Right renal cortex interstitium (tissue), 3 donors: ENCODE measurements at regions not wholly inside any gene's neighbourhood (a gene's known extent, or its start where the extent isn't known, plus 50 kb on each side); places are given as distances from the start of the nearest gene placed in this dataset.
"Not testable (repeated sequence)": the region's sequence is repeated elsewhere in the genome, so short reads cannot be mapped to it uniquely, and the experiment has no call there.

ENCODE experiments used
- DNase-seq, 3 donors: peaks; one replicate each; pipeline ENCODE4 v3.0.0-alpha.2; 2013; ENCODE audit warnings: low read depth in 3 of 3, low spot score in 2 of 3

DNA sequence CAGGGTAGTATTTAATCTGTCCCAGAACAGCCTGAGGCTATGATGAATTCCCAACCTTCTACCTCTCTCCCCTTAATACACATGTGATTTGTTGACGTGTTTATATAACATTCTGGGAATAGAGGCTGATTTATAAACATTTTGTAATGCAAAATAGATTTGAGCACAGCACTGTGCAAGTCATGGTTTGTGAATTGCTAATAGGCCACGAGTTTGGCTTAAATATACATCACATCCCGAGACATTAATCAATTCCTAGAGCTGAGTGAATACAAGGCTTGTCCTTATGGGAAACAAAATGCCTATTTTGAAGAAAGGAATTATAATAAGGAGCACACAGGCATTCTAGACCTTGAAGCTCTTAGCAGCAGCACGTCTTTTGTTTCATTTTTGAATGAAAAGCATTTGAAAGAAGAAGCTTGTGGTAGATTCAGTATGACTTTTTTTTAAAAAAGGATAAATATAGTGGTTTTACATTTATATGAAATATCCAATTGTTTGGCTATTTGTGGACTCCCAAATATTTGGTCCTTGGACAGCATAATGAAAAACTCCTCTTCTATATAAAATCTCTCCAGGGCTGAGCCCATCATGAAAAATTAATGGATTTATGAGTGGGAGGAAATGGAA lies 116.4 kb downstream of the SLC17A6 start:
- no peak for DNase-seq

DNA sequence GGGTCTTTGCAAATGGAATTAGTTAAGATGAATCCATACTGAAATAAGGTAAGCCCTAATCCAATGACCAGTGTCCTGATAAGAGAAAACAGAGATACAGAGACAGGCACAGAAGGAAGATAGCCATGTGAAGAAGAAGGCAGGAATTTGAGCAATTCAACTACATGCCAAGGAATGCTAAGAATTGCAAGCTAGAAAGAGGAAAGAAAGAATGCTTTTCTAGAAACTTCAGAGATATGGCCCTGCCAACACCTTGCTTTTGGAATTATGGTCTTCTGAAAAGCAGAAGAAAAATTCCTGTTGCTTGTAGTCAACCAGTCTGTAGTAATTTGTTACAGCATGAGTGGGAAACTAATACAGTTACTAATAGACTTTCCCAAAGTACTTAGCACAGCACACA lies 111.3 kb downstream of the SLC17A6 start:
- no peak for DNase-seq

DNA sequence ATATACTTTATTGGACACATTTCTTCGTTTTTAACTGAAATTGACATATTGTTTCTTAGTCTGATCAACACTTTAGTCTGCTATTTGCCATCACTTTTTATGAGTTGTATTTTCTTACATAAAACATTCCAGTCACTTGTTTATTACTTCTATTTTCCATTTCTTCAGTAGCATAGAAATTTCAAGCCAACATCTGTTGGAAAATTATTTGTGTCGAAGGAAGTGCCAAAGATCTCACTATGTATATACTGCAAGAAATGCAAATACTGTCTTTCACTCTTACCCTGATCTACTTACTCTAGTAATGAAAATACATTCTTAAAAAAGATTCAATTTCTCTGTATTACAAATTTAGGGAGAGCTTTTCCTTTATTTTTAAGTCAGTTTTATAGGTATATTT lies 105.9 kb downstream of the SLC17A6 start:
- no peak for DNase-seq

DNA sequence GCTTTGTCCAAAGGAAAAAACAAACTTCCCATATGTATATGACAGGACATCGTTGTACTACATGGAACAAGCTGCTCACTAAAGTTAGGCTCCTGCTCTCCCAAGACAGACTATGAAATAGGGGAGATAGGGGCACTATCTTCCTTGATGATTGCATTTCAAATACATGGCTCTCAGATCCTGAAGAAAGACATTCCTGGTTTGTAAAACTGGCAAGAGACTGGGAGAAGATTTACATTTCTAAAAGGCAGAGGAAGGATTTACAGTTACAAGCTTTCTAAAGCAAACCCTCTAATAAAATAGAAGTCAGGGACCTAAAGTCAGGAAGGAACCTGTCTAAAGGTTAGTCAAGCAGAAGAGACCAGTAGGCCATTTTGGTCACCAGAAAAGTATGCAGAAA lies 103.7 kb downstream of the SLC17A6 start:
- DNase-seq: no peak

DNA sequence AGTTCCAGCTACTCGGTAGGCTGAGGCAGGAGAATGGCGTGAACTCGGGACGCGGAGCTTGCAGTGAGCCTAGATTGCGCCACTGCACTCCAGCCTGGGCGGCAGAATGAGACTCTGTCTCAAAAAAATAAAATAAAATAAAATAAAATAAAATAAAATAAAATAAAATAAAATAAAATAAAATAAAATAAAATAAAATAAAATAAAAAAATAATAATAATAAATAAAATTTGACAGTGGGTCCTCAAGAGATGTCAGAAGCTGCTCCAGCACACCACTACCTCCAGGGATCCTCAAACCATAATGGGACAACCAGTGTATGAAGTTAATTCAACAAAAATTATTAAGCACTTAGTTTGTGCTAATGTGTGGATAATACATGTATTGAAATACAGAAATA lies 97.4 kb downstream of the SLC17A6 start:
- not testable (repeated sequence) for DNase-seq

DNA sequence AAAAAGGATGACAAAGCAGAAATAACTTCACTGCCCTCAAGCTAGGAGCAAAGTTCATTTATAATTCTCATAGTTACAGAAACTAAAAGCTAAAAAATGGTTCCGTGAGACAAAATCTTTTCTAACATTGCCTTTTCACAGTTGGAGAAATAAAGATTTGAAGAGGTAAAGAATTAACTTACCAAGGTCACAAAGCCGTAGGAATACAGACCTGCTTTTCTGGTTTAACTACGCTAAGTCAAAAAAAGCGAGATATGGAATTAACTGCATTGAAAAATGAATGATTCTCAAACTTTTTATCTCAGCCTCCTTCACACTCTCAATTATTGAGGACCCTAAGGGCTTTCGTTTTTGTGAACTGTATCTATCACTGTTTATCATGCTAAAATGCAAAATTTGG lies 95.3 kb downstream of the SLC17A6 start:
- DNase-seq: no peak

DNA sequence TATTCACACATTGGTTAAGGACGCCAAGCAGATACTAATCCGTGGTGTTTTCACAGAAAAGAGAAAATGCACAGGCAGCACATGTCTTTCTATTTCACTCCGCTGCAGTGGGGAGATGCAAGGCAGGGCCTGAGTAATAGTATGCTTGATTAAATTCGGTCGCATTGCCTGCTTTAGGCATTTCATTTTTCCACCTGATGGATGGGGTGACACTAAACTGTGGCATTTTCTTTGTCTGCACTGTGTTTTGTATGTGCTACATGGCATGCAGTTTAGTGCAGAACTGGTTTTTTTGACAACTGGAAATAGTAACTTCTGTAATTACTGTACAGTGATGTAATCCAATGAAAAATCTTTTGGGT lies 94.9 kb downstream of the SLC17A6 start:
- DNase-seq: peak in 1 of 3 donors; percentile 31

DNA sequence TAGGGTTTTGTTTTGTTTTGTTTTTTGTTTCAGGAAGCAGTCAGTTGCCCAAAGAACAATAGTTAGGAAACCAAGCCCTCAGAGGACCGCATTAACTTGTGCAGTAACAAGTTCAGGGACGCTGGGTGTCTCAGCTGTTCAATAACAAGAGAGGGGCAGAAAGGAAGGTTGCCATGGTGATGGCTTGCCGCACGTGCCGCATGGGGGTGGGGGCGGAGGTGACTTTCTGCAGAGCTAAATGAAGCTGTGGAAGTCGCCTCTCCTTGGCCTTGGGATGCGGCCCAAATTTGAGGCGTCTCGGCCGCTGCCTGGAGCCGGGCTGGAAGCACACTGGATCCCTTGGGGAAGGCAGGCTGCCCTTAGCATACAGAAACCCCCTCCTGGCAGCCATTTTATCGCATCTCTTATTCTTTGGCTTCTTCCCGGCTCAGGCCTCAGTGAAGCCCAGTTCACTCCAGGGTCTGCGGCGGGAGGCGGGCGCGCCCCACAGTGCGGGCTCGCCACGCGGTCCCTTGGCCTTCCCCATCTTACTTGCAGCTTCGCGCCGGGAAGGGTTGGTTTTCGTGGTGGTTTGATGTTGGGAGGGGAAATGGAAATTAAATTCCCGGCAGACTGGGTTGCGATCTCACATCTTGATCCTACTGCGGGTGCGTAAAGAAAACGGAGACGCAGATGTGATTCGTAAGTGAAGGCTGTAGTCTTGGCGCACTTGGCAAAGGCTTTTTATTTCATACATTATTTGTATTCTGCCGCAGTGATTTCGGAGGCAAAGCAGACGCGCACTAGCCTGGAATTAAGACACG lies 94.3 kb downstream of the SLC17A6 start:
- DNase-seq: peak; percentile 53 to 64 (median 61)

DNA sequence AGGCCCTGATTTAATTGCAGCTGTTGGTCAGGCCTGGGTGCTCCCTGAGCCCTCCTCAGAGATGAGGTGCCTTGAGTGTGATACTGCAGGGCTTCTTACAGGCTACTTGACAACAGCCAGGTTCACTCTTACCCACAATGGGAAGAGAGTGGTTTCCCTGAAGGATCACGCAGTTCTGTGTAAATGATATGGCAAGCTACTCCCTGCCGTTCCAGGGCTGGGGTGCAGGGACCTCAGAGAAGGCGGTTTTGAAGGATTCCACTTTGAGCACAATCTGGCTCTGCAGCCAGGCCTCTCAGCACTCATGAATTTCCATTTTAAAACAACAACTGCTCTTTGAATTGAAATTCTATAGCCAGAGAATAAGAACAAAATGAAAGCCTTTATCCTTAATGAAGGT lies 92.9 kb downstream of the SLC17A6 start:
- DNase-seq: no peak

DNA sequence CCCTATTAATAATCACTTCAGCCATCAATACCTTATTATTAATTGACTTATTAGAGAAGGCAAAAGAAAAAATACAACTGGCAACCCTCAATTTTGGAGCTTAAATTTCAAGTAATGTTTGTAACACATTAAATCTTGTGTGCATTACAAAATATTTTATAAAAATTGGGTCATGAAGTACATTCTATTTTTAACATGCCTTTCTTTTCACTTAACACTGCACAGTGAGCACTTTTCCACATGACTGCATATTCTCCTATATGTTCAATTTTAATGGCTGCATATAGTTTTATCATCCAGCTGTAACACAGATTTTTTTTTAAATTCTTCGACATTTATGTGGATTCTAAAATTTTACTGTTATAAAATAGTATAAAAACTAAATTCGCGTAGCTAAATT lies 92.5 kb downstream of the SLC17A6 start:
- DNase-seq: no peak

DNA sequence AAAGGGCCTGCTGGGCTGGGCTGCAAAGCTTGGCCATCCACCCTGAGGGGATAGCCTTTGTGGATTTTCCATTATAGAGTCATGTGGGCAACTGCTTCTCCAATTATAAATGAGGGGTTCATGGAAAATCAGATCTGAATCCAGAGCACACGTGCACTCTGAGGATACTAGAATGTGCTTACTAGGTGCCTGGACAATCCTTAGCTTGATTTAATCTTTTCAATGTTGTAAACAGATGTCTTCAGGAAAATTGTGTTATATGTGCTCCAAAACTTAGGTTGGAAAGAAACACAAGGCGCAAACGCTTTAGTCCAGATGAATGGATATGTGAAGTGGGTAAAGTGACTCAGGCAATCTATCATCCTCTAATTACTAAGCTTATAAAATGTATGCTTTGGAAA lies 92.0 kb downstream of the SLC17A6 start:
- DNase-seq: no peak
